GM18909 (cell line): ENCODE measurements at regions not wholly inside any gene's neighbourhood (a gene's known extent, or its start where the extent isn't known, plus 50 kb on each side); places are given as distances from the start of the nearest gene placed in this dataset.

Source experiments
- ATAC-seq: cut with Tn5 transposase; IDR thresholded peaks from one replicate; pipeline ENCODE4 v1.9.1; 2021; ENCODE audit warnings: mild to moderate bottlenecking; ENCODE audit not compliant: unreplicated experiment, poor library complexity

DNA sequence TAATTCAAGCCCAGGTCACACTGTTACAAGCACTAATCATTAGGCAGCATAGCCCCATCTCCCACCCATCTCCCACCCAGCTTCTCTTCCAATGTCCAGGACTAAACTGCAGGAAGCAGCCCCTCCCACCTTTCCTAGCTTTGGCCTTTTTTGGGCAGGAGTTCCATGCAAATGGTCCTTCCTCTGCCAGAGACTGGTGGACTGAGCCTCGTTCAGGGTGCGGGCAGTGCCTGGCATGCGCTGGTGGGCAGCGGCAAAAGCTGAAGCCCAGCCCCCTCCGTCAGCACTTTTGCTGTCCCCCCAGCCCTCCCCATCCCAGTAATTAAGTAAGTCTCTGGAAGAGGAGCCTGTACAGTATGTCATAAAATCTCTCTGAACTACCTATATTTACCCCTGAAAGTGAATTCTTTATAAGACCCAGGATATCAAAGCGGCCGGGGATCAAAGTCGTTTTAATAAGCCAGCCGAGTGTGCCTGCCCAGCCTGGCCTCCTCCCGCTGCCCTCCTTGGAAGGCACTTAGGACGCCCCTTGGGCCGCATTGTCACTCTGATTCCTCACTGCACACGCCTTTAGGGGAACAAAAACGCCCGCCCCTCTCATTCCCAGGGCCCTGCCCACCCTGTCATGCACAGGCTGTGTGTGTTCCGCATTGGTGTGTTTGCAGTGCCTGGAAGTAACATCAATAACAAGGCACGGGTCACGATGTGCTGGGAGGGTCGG, 109.9 kb downstream of the IRX5 start:
- no peak for ATAC-seq

DNA sequence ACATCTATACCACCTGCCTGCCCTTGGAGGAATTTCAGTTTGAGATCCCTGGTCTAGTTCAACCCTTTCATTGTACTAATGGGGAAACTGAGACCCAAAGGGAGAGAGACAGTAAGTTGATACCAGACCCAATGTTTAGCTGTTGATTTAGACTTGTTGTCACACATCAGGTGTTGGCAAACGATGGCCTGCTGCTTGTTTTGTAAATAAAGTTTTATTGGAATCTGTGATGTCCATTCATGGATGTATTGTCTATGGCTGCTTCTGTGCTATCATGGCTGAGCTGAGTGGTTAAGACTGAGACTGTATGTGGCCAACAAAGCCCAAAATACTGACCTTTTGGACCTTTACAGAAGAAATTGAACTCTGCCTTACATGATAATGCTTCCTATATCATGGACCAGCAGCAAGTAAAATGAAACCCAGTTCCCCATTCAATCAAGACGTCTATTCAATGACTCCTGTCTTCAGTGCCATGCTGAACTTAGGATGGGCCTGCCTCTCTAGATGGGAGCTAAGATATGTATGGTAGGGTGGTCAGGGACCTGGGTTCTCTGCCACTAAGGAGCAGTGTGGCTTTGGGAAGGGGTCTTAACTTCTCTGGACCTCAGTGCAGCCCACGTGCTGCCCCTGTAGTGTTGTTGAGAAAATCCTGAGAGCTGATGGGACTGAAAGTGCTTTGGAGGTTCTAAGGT, 111.0 kb downstream of the IRX5 start:
- ATAC-seq: no peak

DNA sequence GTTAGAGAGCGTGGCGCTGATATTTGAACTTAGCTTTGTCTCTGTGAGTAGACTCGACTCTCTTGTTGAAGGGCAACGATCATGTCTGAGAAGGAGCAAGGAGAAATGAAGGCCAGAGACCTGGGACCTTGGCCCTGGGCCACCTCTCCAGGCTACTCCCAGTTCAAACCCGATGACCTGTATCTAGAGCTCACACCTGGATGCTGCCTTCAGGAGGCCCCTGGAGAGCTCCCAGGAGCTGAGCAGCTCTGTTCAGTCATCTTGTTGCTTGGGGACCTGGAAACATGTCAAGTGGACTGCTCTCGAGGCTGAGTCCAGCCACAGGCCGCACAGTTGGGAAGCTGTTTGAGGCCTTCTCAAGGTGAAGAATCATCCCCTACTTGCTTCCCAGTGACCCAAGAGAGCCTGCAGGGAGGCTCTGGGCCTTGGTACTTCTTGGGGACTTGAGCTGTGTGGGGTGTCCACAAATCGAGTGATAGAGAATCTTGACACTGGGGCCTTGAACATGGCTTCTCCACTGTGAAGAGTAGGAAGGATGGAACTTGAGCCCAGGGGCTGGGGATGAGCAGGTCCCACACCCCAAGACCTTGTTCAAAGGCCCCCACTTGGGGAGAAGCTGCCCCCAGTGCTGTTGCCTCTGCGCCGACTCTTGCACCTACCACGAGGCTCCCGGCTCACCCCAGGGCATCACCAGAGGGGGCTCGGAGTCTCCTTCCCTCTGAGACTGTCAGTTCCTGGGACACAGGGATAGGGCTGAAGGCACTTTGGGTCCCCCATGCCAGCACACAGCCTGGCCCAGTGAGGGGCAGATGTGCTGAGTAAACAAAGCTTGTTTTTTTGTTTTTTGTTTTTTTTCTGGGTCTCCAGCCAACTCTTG, 112.1 kb downstream of the IRX5 start:
- no peak for ATAC-seq

DNA sequence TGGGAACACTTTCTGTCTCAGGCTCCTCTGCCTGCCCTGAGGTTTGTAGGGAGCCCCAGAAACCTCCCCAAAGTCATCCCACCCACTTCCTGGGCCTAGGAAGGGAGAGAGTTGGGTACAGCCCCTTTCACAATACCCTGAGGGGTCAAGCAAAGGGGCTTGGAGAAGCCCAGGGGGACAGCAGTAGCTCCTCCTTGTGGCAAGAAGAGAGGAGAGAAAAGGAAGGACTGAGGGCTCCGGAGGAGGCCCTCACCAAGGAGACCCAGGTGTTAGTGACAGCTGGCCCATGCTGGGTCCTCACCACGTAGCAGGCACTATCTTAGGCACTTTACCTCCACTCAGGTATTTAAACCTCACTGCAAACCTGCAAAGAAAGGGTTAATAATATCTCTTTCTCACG, 112.8 kb downstream of the IRX5 start:
- no peak for ATAC-seq

DNA sequence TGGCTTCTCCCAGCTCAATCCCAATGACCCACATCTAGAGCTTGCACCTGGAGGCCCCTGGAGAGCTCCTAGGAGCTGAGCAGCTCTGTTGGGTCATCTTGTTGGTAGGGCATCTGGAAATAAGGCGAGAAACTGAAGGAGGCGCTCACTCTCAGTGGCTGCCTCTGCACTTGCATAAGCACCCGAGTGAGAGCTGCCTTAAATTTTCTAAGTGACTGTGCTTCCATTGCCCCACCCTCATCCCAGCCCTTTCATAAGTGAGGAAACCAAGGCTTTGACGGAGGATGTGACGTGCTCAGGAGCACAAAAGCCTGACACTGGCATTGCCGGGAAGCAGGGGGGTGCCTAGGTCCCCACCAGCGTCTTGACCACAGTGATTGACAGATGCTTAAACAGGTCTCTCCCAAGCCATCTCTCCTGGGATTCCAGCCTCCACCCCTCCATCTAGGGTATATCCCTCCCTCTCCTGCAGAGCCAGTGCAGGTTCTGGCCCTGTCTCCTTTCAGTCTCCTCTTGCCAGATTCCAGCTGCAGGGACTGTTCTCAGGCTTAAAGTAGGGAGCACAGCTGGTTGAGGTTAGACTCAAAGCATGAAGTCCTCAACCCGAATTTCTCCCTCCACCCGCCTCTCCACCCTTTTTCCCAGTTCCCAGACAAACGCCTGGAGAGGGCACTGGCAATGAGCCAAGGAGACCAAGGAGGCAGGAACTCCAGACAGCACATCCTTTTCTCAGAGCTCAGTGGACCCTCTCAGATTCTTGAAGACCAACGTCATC, 113.7 kb downstream of the IRX5 start:
- no peak for ATAC-seq

DNA sequence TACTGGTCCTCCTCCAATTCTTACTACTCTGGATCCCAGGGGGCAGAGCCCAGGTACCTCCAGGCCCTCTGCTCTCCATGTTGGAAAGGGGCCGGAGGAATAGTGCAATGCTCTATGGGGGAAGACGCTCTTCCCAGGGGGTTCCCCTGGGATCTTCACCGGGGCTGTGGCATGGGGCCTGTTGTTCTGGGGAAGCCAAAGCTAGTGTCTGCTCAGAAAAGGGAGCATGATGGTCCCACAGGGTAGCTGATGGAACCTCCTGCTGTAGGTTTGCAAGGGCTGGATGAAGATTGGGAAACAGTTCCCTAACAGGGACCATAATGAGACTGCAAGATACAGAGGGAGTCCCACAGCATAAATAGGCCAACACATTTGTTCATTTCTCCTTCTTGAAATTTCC, 114.7 kb downstream of the IRX5 start:
- no peak for ATAC-seq

DNA sequence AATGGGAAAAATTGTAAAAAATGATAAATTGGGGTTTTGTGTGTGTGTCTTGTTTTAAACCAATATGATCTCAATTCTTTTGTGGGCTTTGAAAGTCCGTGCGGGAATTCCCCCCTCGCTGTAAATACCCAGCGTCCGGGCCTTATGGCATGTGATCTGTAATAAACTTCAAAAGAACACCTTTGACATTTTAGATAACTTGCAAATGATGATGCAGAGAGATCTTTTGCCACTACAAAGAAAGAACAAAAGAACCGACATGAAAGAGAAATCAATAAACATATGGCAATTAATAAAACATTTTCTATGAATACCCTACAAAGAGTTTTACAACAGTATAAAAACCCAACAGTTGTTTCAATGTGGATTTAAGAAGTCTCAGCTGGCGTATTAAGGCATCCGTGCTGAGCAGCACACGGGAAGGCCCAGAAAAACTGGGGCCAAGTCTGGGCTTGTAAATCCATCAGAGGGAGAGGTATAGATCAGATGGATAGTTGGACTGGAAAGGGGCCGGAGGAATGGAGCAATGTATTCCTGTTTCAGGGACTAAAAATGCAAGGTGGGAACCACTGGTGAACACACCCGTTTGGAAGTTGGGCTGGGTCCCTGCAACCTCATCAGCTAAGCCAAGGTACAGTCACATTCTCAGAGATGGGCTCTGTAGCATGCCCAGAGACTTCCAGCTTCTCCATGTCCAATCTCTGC, 115.2 kb downstream of the IRX5 start:
- ATAC-seq: no peak

DNA sequence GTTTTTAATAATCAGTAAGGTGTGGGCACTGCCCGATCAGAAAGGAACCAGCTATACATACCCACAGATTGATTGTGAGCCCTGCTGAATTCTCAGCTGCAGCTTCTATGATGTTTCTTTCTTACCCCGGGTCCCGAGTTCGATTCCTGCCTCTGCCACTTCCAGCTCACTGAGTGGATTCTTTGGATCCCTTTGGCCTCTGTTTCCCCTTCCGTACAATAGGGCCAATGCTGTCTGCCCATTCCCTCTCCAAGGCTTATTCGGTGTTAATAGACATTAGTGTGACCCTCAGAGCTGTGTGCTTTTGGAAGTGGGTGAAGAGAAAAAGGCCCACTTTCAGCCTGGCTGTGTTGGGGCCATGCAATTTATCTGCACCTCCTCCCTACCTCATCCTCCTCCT, 115.8 kb downstream of the IRX5 start:
- no peak for ATAC-seq

DNA sequence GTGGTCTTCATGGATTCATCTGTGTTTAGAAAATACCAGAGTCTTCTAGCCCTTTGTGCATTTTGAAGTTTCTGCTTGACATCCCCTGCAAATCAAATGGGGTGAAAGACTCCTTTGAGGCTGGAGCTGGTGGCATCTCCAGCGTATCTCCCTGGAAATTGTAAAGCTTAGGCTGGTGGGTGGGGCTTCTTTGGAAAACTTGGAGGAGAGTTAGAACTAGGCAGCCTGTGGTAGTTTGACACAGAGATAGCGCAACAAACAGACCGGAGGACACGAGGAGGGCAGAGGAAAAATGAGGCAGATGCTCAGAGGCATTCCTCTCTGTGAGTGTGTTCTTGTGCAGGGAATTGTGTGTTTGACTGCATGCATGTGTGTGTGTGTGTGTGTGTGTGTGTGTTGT, 116.3 kb downstream of the IRX5 start:
- no peak for ATAC-seq

DNA sequence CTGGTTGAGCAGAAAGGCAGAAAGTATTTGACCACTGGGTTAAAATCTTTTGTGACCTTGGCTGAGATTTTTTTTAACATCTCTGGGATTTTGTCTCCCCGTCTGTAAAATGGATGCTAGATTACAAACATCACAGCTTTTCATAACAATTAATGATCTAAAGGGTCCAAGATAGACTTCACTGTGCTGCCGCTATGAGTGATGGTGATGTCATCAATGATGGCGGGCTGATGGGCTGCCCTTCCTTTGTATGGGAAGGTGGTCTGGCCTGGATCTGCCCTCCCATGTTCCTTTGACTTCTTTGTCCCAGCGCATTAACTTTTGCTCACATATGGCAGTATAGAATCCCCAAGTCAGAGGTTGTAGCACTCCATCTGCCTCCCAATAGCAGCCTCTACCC, 116.7 kb downstream of the IRX5 start:
- no peak for ATAC-seq

DNA sequence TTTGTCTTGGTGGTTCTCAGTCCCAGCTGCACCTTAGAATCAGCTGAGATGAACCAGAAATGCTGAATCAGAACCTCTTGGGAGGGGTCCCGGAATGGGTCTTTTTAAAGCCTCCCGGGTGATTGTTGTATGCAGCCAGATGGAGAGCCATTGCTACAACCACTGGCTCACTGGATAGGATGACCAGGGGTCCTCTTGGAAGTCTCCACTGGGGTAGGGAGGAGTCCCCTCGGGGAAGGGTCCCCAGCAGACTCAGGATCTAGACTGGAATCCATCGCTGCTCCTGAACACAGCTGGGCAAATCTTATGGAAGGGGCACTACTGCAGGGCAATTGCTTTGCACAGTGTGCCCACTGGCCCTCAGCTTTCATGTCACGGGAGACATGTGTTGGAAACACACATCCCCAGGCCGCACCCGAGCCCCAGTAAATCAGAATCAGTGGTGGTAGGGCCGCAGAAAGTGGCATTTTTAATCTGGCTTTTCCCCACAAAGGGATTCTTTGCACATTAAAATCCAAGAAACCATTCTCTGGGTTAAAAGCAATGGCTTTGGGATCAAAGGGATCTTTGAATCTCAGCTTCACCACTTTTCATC, 117.3 kb downstream of the IRX5 start:
- ATAC-seq: no peak

DNA sequence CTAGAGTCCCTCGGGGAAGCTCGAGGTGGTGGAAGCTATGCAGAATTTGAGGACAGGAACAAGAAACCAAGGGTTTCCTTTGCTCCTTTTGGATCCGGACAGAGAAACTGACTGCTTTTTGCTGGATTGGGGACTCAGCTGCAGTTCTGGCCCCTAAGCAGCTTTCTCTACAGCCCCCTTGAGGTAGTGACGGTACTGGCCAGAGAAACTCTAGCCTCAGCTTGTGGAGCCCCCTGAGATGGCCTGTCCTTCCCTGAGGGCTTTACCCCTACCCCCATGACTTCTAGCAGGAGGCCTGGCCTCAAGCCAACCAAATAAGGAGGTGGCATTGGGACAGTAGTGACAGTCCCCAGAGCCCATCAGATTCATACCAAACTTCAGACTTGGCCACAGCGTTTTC, 118.1 kb downstream of the IRX5 start:
- ATAC-seq: no peak

DNA sequence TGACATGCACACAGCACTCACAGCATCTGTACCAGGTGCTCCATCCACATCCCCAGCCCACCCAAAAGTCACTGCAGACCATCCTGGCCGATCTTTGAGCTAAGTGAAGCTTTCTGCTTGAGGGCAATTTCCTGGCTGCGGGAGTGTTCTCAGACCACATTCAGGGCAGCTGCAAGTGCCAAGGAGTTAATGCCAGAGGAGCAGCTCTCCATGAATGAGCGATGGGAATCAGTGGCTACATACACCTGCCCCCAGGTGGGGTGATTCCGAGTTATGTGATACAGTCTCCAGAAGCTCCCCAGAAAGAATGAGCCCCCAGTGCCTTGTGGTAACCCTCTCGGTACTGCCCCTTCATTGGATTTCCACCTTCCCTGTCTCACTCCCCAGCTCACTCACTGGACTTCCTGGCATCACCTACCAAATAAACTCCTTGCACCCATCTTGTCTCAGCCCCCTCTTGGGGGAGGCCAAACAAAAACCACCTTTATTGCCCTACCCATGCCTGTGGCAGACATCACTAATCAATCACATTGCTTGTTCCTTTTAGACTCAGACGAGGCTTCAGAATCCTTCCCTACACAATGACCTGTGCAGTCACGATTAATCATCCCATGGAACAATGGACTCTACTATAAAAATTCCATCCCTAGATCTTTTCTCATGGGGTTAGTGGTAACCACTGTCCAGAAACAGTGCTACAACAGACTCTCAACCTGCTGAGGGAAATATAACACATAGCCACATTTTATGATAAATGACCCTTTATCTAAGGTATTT, 121.1 kb downstream of the IRX5 start:
- no peak for ATAC-seq

DNA sequence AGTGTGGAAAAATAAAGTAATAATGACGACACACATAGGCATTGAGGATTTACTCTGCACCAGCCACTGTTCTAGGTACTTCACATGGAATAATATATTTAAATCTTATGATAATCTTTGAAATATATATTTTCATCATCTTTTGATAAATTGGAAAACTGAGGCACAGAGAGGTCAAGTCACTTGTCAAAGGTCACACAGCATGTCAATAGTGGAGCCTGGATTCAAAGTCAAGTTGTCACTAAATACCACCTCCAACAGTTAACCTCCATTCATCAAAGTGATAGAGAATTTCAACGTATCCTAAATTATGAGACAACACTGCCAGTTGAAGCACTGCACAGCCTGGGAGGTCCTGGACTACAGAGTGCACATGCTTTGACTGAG, 121.7 kb downstream of the IRX5 start:
- no peak for ATAC-seq

DNA sequence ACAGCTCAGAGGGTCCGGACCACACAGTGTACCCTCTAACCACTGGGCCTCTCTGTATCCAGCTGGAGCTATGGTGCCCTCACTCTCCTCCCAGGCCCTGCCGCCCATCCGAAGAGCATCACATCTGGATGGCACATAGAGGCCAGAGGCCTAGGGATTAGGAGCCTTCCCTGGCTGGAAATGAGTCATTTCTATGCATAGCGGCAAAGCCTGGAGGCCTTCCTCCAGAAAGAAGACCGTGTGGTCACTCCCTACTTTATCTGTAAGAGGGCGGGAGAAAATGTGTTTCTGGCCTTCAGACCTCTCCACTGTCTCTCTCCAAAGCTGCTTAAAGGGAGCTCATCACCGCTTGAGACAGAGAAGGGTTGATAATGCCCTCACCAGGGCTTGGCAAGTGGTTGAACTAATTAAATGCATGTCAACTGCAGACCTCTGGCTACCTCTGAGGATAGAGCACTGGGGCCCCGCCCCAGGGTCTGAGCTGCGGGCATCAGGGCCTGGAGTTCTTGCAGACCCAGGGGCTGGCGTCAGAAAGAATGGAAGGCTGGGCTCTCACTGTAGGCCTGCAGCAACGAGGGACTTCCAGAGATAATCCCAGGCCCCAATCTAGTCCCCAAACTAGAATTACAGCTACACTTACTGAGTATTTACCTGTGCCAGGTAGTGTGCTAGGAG, 122.2 kb downstream of the IRX5 start:
- ATAC-seq: no peak

DNA sequence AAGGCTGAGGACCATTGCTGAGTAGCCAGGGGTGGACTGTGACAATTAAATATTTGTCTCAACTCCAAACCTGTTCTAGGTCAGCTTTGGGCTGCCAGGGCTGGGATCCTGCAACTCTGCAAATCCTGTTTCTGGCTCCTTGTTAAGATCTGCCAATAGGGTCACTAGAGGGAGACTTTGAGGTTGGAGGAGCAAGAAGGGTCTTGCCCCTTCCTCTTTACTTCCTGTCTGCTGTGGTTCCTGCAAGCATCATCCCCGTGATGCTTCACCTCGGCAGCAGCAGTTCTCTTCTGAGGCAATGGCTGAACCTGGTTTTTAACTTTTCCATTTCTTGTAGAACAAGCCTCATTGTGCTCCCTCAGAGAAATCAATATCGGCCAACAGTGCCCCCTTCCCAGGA, 124.6 kb downstream of the IRX5 start:
- no peak for ATAC-seq

DNA sequence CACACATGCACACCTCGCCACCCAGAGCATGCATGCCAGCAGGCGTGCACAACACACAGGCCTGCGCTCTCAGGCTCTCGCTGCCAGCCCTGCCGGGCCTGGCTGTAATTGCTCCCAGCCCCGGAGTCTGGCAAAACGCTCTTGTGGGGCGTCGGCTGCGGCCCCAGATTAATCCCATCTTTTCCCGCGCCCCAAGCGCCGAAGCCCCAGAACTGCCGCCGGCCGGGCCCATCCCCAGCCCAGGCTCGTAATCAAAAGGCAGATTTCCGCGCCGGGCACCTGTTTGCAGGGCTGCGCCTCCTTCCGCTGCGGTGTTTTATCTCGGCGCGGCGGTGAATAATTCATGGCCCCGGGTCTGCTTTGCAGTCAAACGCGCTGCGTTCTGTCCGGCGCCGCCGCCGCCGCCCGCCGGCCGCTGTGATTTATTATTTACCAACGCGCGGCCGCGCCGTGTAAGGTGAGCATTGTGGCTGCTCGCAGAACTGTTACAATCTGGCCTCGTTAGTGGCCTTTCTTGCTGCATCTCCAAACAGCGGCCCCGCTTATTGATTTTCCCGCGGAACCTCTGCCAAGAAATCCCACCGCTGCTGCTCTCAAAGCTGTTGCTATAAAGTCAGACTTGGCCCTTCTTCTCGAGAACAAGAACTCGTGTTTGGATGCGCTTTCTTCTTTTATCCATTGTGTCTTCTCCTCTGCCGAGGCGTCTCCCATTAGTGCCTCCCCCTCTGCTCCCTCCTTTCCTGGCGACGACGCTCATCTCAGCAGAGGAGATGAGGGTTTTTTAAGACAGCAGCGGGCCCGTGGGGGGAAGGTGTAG, 126.1 kb downstream of the IRX5 start:
- no peak for ATAC-seq
